ENCODE measurements at regions not wholly inside any gene's neighbourhood (a gene's known extent, or its start where the extent isn't known, plus 50 kb on each side); places are given as distances from the start of the nearest gene placed in this dataset.
"Not testable (repeated sequence)": the region's sequence is repeated elsewhere in the genome, so short reads cannot be mapped to it uniquely, and the experiment has no call there.

- intact Hi-C loops (cut with DNase I), result no loop called here
- no peak for ATAC-seq
- no peak for DNase-seq
These were observed 289.5 kb upstream of the BOD1L1 start for GRCh38 chr4:13917015-13917414.

- ATAC-seq (peak; percentile 67 to 89), DNase-seq (peak; percentile 46)
- intact Hi-C loops (cut with DNase I), result no loop called here
These were observed 290.6 kb upstream of the BOD1L1 start for GRCh38 chr4:13918110-13918509.

GRCh38 chr4:13918991-13919441 is 291.5 kb upstream of the BOD1L1 start:
- DNase-seq (no peak), ATAC-seq (peak; percentile 45 to 69)
- intact Hi-C loops (cut with DNase I), result no loop called here

- intact Hi-C loops (cut with DNase I), result no loop called here
- ATAC-seq, result no peak
These were observed 292.8 kb upstream of the BOD1L1 start for GRCh38 chr4:13920111-13920875.

GRCh38 chr4:13920901-13921300 is 293.4 kb upstream of the BOD1L1 start:
- DNase-seq (peak; percentile 41), ATAC-seq (peak; percentile 25 to 87)
- intact Hi-C loops (cut with DNase I), result no loop called here

More at GRCh38 chr4:13920111-13920875, 292.8 kb upstream of the BOD1L1 start:
- DNase-seq, result no peak

GRCh38 chr4:13921805-13922204 is 294.3 kb upstream of the BOD1L1 start:
- no peak for DNase-seq
- ATAC-seq, result no peak
- intact Hi-C loops (cut with DNase I), result no loop called here

- ATAC-seq, result no peak
These were observed 294.9 kb upstream of the BOD1L1 start for GRCh38 chr4:13922459-13922858.

GRCh38 chr4:13922873-13923645 is 295.5 kb upstream of the BOD1L1 start:
- DNase-seq (no peak), ATAC-seq (no peak)
- intact Hi-C loops (cut with DNase I), result no loop called here

More at GRCh38 chr4:13922459-13922858, 294.9 kb upstream of the BOD1L1 start:
- intact Hi-C loops (cut with DNase I), result no loop called here
- DNase-seq, result no peak

GRCh38 chr4:13924900-13925299 is 297.4 kb upstream of the BOD1L1 start:
- intact Hi-C loops (cut with DNase I); ATAC-seq; DNase-seq: not testable (repeated sequence)

GRCh38 chr4:13928214-13928613 is 300.7 kb upstream of the BOD1L1 start:
- intact Hi-C loops (cut with DNase I), result no loop called here
- no peak for DNase-seq
- ATAC-seq, result no peak

- DNase-seq (no peak), ATAC-seq (peak; percentile 55 to 75)
- intact Hi-C loops (cut with DNase I), result no loop called here
These were observed 302.6 kb upstream of the BOD1L1 start for GRCh38 chr4:13930155-13930554.

- intact Hi-C loops (cut with DNase I), result no loop called here
- no peak for DNase-seq
- peak; percentile 80 for ATAC-seq
These were observed 305.7 kb upstream of the BOD1L1 start for GRCh38 chr4:13933191-13933590.

GRCh38 chr4:13938299-13938698 is 310.8 kb upstream of the BOD1L1 start:
- no peak for ATAC-seq
- DNase-seq, result no peak
- intact Hi-C loops (cut with DNase I), result no loop called here

- intact Hi-C loops (cut with DNase I), result no loop called here
- DNase-seq (no peak), ATAC-seq (no peak)
These were observed 313.4 kb upstream of the BOD1L1 start for GRCh38 chr4:13940921-13941320.

- ATAC-seq, result no peak
- intact Hi-C loops (cut with DNase I), result no loop called here
These were observed 315.5 kb upstream of the BOD1L1 start for GRCh38 chr4:13942977-13943376.

GRCh38 chr4:13944095-13944511 is 316.6 kb upstream of the BOD1L1 start:
- ATAC-seq, result peak; percentile 66 to 79
- intact Hi-C loops (cut with DNase I), result no loop called here
- peak; percentile 40 for DNase-seq

More at GRCh38 chr4:13942977-13943376, 315.5 kb upstream of the BOD1L1 start:
- DNase-seq, result no peak

GRCh38 chr4:13947921-13948320 is 320.4 kb upstream of the BOD1L1 start:
- ATAC-seq, result no peak
- intact Hi-C loops (cut with DNase I), result no loop called here
- no peak for DNase-seq

GRCh38 chr4:13950491-13950890 is 323.0 kb upstream of the BOD1L1 start:
- DNase-seq (no peak), ATAC-seq (no peak)
- intact Hi-C loops (cut with DNase I), result no loop called here

GRCh38 chr4:13953083-13953482 is 325.6 kb upstream of the BOD1L1 start:
- intact Hi-C loops (cut with DNase I), result no loop called here
- ATAC-seq (no peak), DNase-seq (no peak)

- DNase-seq (no peak), ATAC-seq (no peak)
- intact Hi-C loops (cut with DNase I), result no loop called here
These were observed 328.0 kb upstream of the BOD1L1 start for GRCh38 chr4:13955551-13955950.

Data from left cardiac atrium (tissue), 4 donors.